Adrenal gland (tissue), 9 donors: ENCODE measurements at regions not wholly inside any gene's neighbourhood (a gene's known extent, or its start where the extent isn't known, plus 50 kb on each side); places are given as distances from the start of the nearest gene placed in this dataset.

Source experiments
- DNase-seq, 7 donors: peaks; one replicate each; pipeline ENCODE4 v3.0.0-alpha.2; 2019 to 2020
- H3K27ac ChIP-seq, 5 donors: fragments of 200-600 bp; sonication (generic) in 4 of 5; 1 replicate in 3 of 5; 2 replicates in 2 of 5; pipeline versions ENCODE4 v1.5.1 to v1.8.0; 2016 to 2020; ENCODE audit warnings: mild to moderate bottlenecking in 1 of 5
- H3K27me3 ChIP-seq: fragments of 200-600 bp; 2 replicates; pipeline ENCODE4 v1.8.0; 2021
- H3K36me3 ChIP-seq, 2 donors: fragments of 200-600 bp; replicated peaks in 1 of 2; 1 replicate in 1 of 2; 2 replicates in 1 of 2; pipeline versions ENCODE4 v1.5.1 to v1.8.0; 2018 to 2022
- H3K4me1 ChIP-seq, 2 donors: fragments of 200-600 bp; replicated peaks in 1 of 2; 1 replicate in 1 of 2; 2 replicates in 1 of 2; pipeline versions ENCODE4 v1.5.1 to v1.8.0; 2018 to 2021
- H3K4me3 ChIP-seq, 4 donors: fragments of 200-600 bp; sonication (generic) in 3 of 4; one replicate each; pipeline ENCODE4 v1.5.1; 2016 to 2018
- H3K9me3 ChIP-seq, 3 donors: fragments of 200-600 bp; sonication (generic) in 1 of 3; replicated peaks in 1 of 3; 1 replicate in 2 of 3; 2 replicates in 1 of 3; pipeline versions ENCODE4 v1.5.1 to v1.8.0; 2016 to 2021
- CTCF ChIP-seq, 6 experiments: fragments of 450-650 bp in 4 of 6; fragments of 200-600 bp in 2 of 6; sonication (generic) in 1 of 6; IDR thresholded peaks; 1 replicate in 5 of 6; 2 replicates in 1 of 6; pipeline versions ENCODE4 v1.5.1 to v1.8.0; 2016 to 2021; ENCODE audit warnings: antibody characterized with exemption in 6 of 6, mild to moderate bottlenecking in 2 of 6, moderate library complexity in 1 of 6
- POLR2A ChIP-seq, 2 donors: fragments of 450-650 bp; IDR thresholded peaks; one replicate each; pipeline ENCODE4 v1.6.1; 2017; ENCODE audit warnings: antibody characterized with exemption in 2 of 2, mild to moderate bottlenecking in 2 of 2, moderate library complexity in 1 of 2
- WGBS, 4 donors: extraction: QIAGEN DNeasy Blood & Tissue Kit in 2 of 4; methylation state at CpG; one replicate each; pipeline versions ENCODE4 v1.1.5 to v1.1.7; 2013 to 2017; 5-methylcytosine and 5-hydroxymethylcytosine counted together
- intact Hi-C, 2 donors: fragments of 100-400 bp; cut with DNase I; formaldehyde crosslinking; loops; one replicate each; pipeline versions ENCODE4 v1.14.1 to v1.15.0; 2022 to 2023
- donor health status: healthy with polysubstance abuse.
- donor health status: Bipolar disorder and iron deficiency.
- donor health status: DM: yes; HTN: yes; CAD: no.
- donor health status: DM: no; HTN: no; CAD: no.
- donor health status: DM: no; HTN: no; CAD: no.

- Histone ChIP-seq H3K36me3 (no peaks in the 10 kb centered on the region), H3K9me3 (no peaks in the 10 kb centered on the region), H3K4me3 (no peak overlapping the region), H3K27ac (no peak overlapping the region), H3K27me3 (no peaks in the 10 kb centered on the region), H3K4me1 (no peaks in the 10 kb centered on the region)
- WGBS, 4 donors, result 61 to 74% (median 63%) methylated on average over 1 of the region's 1 CpG
- no peak for TF ChIP-seq CTCF (IDR thresholded peaks at IDR 0.05)
- no peak for DNase-seq
- intact Hi-C loops, result no loop called here
Measured at GRCh38 chr4:130534651-130535050, 1438.7 kb downstream of the C4orf33 start.

- intact Hi-C loops, result no loop called here
- TF ChIP-seq POLR2A (IDR thresholded peaks at IDR 0.05) (no peak), CTCF (IDR thresholded peaks at IDR 0.05) (no peak)
- no peaks in the 10 kb centered on the region for H3K9me3 ChIP-seq
Measured at GRCh38 chr4:130542953-130543352, 1447.0 kb downstream of the C4orf33 start.

GRCh38 chr4:130545171-130545570, 1449.2 kb downstream of the C4orf33 start:
- Histone ChIP-seq H3K4me1 (no peaks in the 10 kb centered on the region), H3K36me3 (no peaks in the 10 kb centered on the region), H3K27me3 (no peaks in the 10 kb centered on the region), H3K9me3 (no peaks in the 10 kb centered on the region), H3K27ac (no peak overlapping the region), H3K4me3 (no peak overlapping the region)
- no peak for TF ChIP-seq CTCF (IDR thresholded peaks at IDR 0.05)
- TF ChIP-seq POLR2A (IDR thresholded peaks at IDR 0.05), result no peak
- no peak for DNase-seq
- intact Hi-C loops, result no loop called here
- WGBS, 4 donors, result 39 to 64% (median 48%) methylated on average over 3 of the region's 3 CpGs

More at GRCh38 chr4:130542953-130543352, 1447.0 kb downstream of the C4orf33 start:
- no peaks in the 10 kb centered on the region for H3K4me1 ChIP-seq
- 87 to 91% (median 89%) methylated on average over 6 of the region's 6 CpGs for WGBS, 4 donors
- H3K4me3 ChIP-seq, result no peak overlapping the region
- H3K27me3 ChIP-seq, result no peaks in the 10 kb centered on the region
- no peaks in the 10 kb centered on the region for H3K36me3 ChIP-seq
- no peak for DNase-seq
- H3K27ac ChIP-seq, result no peak overlapping the region

GRCh38 chr4:130545596-130545995, 1449.6 kb downstream of the C4orf33 start:
- Histone ChIP-seq H3K4me1 (no peaks in the 10 kb centered on the region), H3K36me3 (no peaks in the 10 kb centered on the region), H3K27me3 (no peaks in the 10 kb centered on the region), H3K4me3 (no peak overlapping the region), H3K9me3 (no peaks in the 10 kb centered on the region), H3K27ac (no peak overlapping the region)
- no peak for DNase-seq
- intact Hi-C loops, result no loop called here
- TF ChIP-seq CTCF (IDR thresholded peaks at IDR 0.05) (no peak), POLR2A (IDR thresholded peaks at IDR 0.05) (no peak)
- 57 to 66% (median 63%) methylated on average over 2 of the region's 2 CpGs for WGBS, 4 donors
